ENCODE measurements at regions not wholly inside any gene's neighbourhood (a gene's known extent, or its start where the extent isn't known, plus 50 kb on each side); places are given as distances from the start of the nearest gene placed in this dataset.

- DNase-seq (ENCODE audit: low read depth), result no peak
These were observed 63.5 kb downstream of the DNTTIP2 start for GRCh38 chr1:93815366-93816110.

- no peak for DNase-seq (ENCODE audit: low read depth)
These were observed 64.1 kb downstream of the DNTTIP2 start for GRCh38 chr1:93814795-93815340.

GRCh38 chr1:93814059-93814794 lies 64.8 kb downstream of the DNTTIP2 start:
- DNase-seq (ENCODE audit: low read depth), result peak; percentile 8

- no peak for DNase-seq (ENCODE audit: low read depth)
These were observed 65.9 kb downstream of the DNTTIP2 start for GRCh38 chr1:93813076-93813475.

GRCh38 chr1:93811326-93812065 lies 67.5 kb downstream of the DNTTIP2 start:
- no peak for DNase-seq (ENCODE audit: low read depth)

- no peak for DNase-seq (ENCODE audit: low read depth)
These were observed 68.7 kb downstream of the DNTTIP2 start for GRCh38 chr1:93810316-93810715.

GRCh38 chr1:93808871-93809270 lies 70.1 kb downstream of the DNTTIP2 start:
- no peak for DNase-seq (ENCODE audit: low read depth)

GRCh38 chr1:93807311-93807930 lies 71.6 kb downstream of the DNTTIP2 start:
- DNase-seq (ENCODE audit: low read depth), result no peak

GRCh38 chr1:93805027-93805610 lies 73.9 kb downstream of the DNTTIP2 start:
- DNase-seq (ENCODE audit: low read depth), result no peak

- DNase-seq (ENCODE audit: low read depth), result no peak
These were observed 74.6 kb downstream of the DNTTIP2 start for GRCh38 chr1:93804412-93804811.

GRCh38 chr1:93801471-93801870 lies 77.5 kb downstream of the DNTTIP2 start:
- no peak for DNase-seq (ENCODE audit: low read depth)

GRCh38 chr1:93800856-93801255 lies 78.2 kb downstream of the DNTTIP2 start:
- no peak for DNase-seq (ENCODE audit: low read depth)

- no peak for DNase-seq (ENCODE audit: low read depth)
These were observed 80.7 kb downstream of the DNTTIP2 start for GRCh38 chr1:93798291-93798690.

- no peak for DNase-seq (ENCODE audit: low read depth)
These were observed 94.5 kb downstream of the DNTTIP2 start for GRCh38 chr1:93784538-93784937.

- no peak for DNase-seq (ENCODE audit: low read depth)
These were observed 95.1 kb downstream of the DNTTIP2 start for GRCh38 chr1:93783876-93784275.

- no peak for DNase-seq (ENCODE audit: low read depth)
These were observed 98.0 kb upstream of the BCAR3 start for GRCh38 chr1:93779540-93780165.

- no peak for DNase-seq (ENCODE audit: low read depth)
These were observed 96.8 kb upstream of the BCAR3 start for GRCh38 chr1:93778457-93778856.

GRCh38 chr1:93777255-93777654 lies 95.6 kb upstream of the BCAR3 start:
- no peak for DNase-seq (ENCODE audit: low read depth)

GRCh38 chr1:93776728-93777127 lies 95.1 kb upstream of the BCAR3 start:
- no peak for DNase-seq (ENCODE audit: low read depth)

GRCh38 chr1:93775224-93775623 lies 93.6 kb upstream of the BCAR3 start:
- no peak for DNase-seq (ENCODE audit: low read depth)

GRCh38 chr1:93774707-93775106 lies 93.1 kb upstream of the BCAR3 start:
- DNase-seq (ENCODE audit: low read depth), result no peak
